ENCODE measurements at regions not wholly inside any gene's neighbourhood (a gene's known extent, or its start where the extent isn't known, plus 50 kb on each side); places are given as distances from the start of the nearest gene placed in this dataset.

DNA sequence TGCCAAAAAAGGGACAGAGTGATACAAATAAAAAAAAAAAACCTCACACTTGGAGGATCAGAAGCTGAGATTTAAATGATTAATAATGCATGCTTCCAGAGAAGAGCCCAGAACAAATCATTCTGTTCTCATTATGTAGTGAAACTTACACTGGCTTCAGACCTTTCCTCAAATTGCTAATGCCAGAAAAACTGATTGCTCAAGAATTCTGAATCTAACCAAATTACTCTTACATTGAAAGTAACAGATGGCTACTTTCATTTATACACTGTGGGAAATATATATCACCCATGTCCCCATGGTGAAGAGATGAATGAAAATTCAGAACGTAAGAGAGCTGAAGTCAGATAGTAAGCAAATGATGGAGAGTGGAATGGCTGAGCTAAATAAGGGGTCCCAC is 85.9 kb upstream of the NSMCE3 start:
- intact Hi-C loops (cut with DNase I; ENCODE audit: low total_unique reads): no loop called here
- TF ChIP-seq POLR2A (IDR thresholded peaks at IDR 0.05): no peak
- TF ChIP-seq, protein P1, sequence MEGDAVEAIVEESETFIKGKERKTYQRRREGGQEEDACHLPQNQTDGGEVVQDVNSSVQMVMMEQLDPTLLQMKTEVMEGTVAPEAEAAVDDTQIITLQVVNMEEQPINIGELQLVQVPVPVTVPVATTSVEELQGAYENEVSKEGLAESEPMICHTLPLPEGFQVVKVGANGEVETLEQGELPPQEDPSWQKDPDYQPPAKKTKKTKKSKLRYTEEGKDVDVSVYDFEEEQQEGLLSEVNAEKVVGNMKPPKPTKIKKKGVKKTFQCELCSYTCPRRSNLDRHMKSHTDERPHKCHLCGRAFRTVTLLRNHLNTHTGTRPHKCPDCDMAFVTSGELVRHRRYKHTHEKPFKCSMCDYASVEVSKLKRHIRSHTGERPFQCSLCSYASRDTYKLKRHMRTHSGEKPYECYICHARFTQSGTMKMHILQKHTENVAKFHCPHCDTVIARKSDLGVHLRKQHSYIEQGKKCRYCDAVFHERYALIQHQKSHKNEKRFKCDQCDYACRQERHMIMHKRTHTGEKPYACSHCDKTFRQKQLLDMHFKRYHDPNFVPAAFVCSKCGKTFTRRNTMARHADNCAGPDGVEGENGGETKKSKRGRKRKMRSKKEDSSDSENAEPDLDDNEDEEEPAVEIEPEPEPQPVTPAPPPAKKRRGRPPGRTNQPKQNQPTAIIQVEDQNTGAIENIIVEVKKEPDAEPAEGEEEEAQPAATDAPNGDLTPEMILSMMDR (IDR thresholded peaks at IDR 0.05): no peak
- H3K4me1 ChIP-seq: no peaks in the 10 kb centered on the region

DNA sequence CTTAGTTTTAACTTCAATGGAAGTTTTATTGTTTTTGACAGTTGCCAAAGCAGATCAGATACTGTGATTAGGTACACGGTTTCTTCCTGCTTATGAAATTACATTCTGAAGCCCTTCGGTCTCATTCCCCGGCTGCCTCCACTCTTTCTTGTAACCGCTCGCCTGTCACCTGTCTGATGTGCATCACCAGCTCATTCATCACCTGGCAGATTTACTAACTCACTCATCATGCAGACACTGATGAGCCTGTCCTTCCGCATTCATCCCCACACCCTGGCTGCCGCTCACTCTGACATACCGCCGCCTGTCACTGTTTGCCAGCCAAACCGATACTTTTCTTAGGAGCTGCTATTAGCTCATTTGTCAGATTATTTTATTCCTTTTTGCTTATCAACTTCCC is 82.8 kb upstream of the NSMCE3 start:
- H3K4me1 ChIP-seq: no peaks in the 10 kb centered on the region
- H3K27ac ChIP-seq: no peak overlapping the region
- TF ChIP-seq, protein P1 (IDR thresholded peaks at IDR 0.05): no peak
- TF ChIP-seq POLR2A (IDR thresholded peaks at IDR 0.05): no peak
- no peak overlapping the region for H3K4me3 ChIP-seq
- intact Hi-C loops (cut with DNase I; ENCODE audit: low total_unique reads): no loop called here
- H3K27me3 ChIP-seq: no peaks in the 10 kb centered on the region
- no peaks in the 10 kb centered on the region for H3K36me3 ChIP-seq
- DNase-seq: no peak
- H3K9me3 ChIP-seq: no peaks in the 10 kb centered on the region

More for the DNA sequence above, 85.9 kb upstream of the NSMCE3 start:
- Histone ChIP-seq H3K4me3 (no peak overlapping the region), H3K9me3 (no peaks in the 10 kb centered on the region), H3K36me3 (no peaks in the 10 kb centered on the region), H3K27me3 (no peaks in the 10 kb centered on the region), H3K27ac (no peak overlapping the region)
- DNase-seq: no peak

DNA sequence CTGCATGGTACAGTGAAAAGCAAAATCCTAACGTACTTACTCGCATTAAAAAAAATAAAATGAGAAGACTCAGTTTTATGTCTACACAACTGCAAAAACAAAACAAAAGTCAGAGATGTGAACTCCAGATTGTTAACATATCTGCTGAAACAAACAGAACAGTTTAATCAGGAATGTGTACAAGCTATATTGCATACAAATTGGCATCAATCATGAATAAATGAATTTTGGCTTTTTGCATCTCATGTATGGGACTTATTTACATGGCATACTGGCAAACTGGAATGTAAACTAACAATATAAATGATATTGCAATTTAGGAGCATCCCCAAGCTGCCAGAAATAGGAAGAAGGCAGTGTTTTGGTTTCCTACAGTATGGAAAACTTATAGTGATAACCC is 79.6 kb upstream of the NSMCE3 start:
- Histone ChIP-seq H3K27me3 (no peaks in the 10 kb centered on the region), H3K4me1 (no peaks in the 10 kb centered on the region), H3K27ac (no peak overlapping the region), H3K36me3 (no peaks in the 10 kb centered on the region), H3K9me3 (no peaks in the 10 kb centered on the region), H3K4me3 (no peak overlapping the region)
- TF ChIP-seq, protein P1 (IDR thresholded peaks at IDR 0.05): no peak
- TF ChIP-seq POLR2A (IDR thresholded peaks at IDR 0.05): no peak
- intact Hi-C loops (cut with DNase I; ENCODE audit: low total_unique reads): no loop called here
- no peak for DNase-seq

DNA sequence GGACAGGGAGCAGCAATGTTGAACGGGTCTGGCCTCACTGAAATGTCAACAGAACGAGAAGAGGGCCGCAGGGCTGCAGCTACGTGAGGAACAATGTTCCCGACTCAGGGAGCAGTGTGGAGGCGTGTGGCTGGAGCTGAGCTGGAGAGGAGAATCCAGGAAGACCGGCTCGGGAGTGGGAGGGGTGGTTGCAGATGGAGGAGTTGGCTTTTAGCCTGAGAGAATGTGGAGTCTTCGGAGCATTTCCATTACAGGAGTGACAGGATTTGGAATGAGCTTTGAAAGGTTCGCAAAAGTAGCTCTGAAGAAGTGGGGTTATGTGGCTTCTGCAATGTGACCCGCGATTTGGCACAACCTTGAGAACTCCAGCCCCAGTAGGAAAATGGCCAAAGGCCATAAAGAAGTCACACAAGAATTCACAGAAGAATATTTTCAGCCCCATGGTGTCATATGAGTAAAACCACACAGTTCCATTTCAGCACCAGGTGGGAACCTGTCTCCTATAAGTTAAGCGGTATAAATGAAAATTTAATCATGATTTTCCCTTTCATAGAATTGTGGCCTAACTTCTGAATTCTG is 78.8 kb upstream of the NSMCE3 start:
- peak; percentile 33 to 42 for DNase-seq

DNA sequence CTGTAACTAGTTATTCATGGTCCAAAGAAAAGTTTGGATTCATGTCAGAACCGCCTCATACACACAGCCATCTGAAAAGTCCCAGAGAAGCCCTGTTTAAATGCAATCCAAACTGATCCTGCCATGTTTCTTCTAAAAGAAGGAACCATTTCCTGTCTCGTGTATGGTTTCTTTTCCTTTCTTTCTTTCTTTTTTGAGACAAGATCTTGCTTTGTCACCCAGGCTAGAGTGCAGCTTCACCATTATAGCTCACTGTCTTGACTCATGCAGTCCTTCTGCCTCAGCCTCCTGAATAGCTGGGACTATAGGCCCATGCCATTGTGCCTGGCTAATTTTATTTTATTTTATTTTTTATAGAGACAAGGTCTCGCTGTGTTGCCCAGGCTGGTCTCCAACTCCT is 77.4 kb upstream of the NSMCE3 start:
- intact Hi-C loops (cut with DNase I; ENCODE audit: low total_unique reads): no loop called here
- H3K4me3 ChIP-seq: no peak overlapping the region
- H3K27ac ChIP-seq: no peak overlapping the region

More for the DNA sequence above, 78.8 kb upstream of the NSMCE3 start:
- TF ChIP-seq, protein P1 (IDR thresholded peaks at IDR 0.05): no peak
- TF ChIP-seq POLR2A (IDR thresholded peaks at IDR 0.05): no peak
- Histone ChIP-seq H3K4me1 (no peaks in the 10 kb centered on the region), H3K9me3 (no peaks in the 10 kb centered on the region), H3K27ac (no peak overlapping the region), H3K4me3 (no peak overlapping the region), H3K36me3 (no peaks in the 10 kb centered on the region), H3K27me3 (no peaks in the 10 kb centered on the region)
- intact Hi-C loops (cut with DNase I; ENCODE audit: low total_unique reads): no loop called here

More for the DNA sequence above, 77.4 kb upstream of the NSMCE3 start:
- Histone ChIP-seq H3K4me1 (no peaks in the 10 kb centered on the region), H3K27me3 (no peaks in the 10 kb centered on the region), H3K36me3 (no peaks in the 10 kb centered on the region), H3K9me3 (no peaks in the 10 kb centered on the region)
- DNase-seq: no peak
- TF ChIP-seq, protein P1 (IDR thresholded peaks at IDR 0.05): no peak
- TF ChIP-seq POLR2A (IDR thresholded peaks at IDR 0.05): no peak
